NCI-H2081 (cell line): ENCODE measurements at regions not wholly inside any gene's neighbourhood (a gene's known extent, or its start where the extent isn't known, plus 50 kb on each side); places are given as distances from the start of the nearest gene placed in this dataset.
"Not testable (repeated sequence)": the region's sequence is repeated elsewhere in the genome, so short reads cannot be mapped to it uniquely, and the experiment has no call there.

Source experiments
- DNase-seq, 2 experiments: peaks; one replicate each; lab custom pipeline; 2025; lab: John Stamatoyannopoulos, UW

GRCh38 chr6:135655055-135655454 is 157.5 kb upstream of the AHI1 start:
- DNase-seq, result no peak

GRCh38 chr6:135657207-135657606 is 159.7 kb upstream of the AHI1 start:
- DNase-seq, result no peak

- no peak for DNase-seq
Measured at GRCh38 chr6:135658481-135658880, 160.9 kb upstream of the AHI1 start.

- DNase-seq, result no peak
Measured at GRCh38 chr6:135658916-135659315, 161.4 kb upstream of the AHI1 start.

GRCh38 chr6:135664527-135664926 is 167.0 kb upstream of the AHI1 start:
- DNase-seq, result no peak

GRCh38 chr6:135665935-135666334 is 168.4 kb upstream of the AHI1 start:
- DNase-seq, result no peak

- peak; percentile 27 to 64 for DNase-seq
Measured at GRCh38 chr6:135667691-135668455, 170.3 kb upstream of the AHI1 start.

GRCh38 chr6:135672256-135672655 is 174.7 kb upstream of the AHI1 start:
- DNase-seq, result no peak

GRCh38 chr6:135673501-135674309 is 176.2 kb upstream of the AHI1 start:
- no peak for DNase-seq

GRCh38 chr6:135675026-135675425 is 176.5 kb upstream of the PDE7B start:
- DNase-seq, result no peak

- peak in 1 of 2 experiments; percentile 29 for DNase-seq
Measured at GRCh38 chr6:135675862-135676261, 175.6 kb upstream of the PDE7B start.

- peak; percentile 5 to 52 for DNase-seq
Measured at GRCh38 chr6:135680964-135681913, 170.3 kb upstream of the PDE7B start.

GRCh38 chr6:135686784-135687301 is 164.7 kb upstream of the PDE7B start:
- peak in 1 of 2 experiments; percentile 0 for DNase-seq

GRCh38 chr6:135688476-135688875 is 163.0 kb upstream of the PDE7B start:
- not testable (repeated sequence) for DNase-seq

GRCh38 chr6:135692426-135692825 is 159.1 kb upstream of the PDE7B start:
- DNase-seq, result no peak

- no peak for DNase-seq
Measured at GRCh38 chr6:135693811-135694370, 157.6 kb upstream of the PDE7B start.

GRCh38 chr6:135699705-135700104 is 151.8 kb upstream of the PDE7B start:
- DNase-seq, result no peak

- no peak for DNase-seq
Measured at GRCh38 chr6:135701426-135701825, 150.1 kb upstream of the PDE7B start.

- no peak for DNase-seq
Measured at GRCh38 chr6:135703007-135703406, 148.5 kb upstream of the PDE7B start.

- DNase-seq, result no peak
Measured at GRCh38 chr6:135703621-135704020, 147.9 kb upstream of the PDE7B start.

- no peak for DNase-seq
Measured at GRCh38 chr6:135707426-135707825, 144.1 kb upstream of the PDE7B start.
